ENCODE measurements at regions not wholly inside any gene's neighbourhood (a gene's known extent, or its start where the extent isn't known, plus 50 kb on each side); places are given as distances from the start of the nearest gene placed in this dataset.

- no peak for DNase-seq
- Histone ChIP-seq H3K27ac (no peak overlapping the region), H3K4me1 (peaks cover 18 to 22% of the 10 kb centered on the region in 2 donors), H3K27me3 (no peaks in the 10 kb centered on the region), H3K4me3 (no peak overlapping the region), H3K9me3 (no peaks in the 10 kb centered on the region), H3K36me3 (no peaks in the 10 kb centered on the region)
- in situ Hi-C loops (cut with MboI; ENCODE audit: low sequenced_read_pairs in 4 of 4) (no loop called here), intact Hi-C loops (cut with DNase I; ENCODE audit: low total_unique reads) (no loop called here)
- TF ChIP-seq, protein P1, sequence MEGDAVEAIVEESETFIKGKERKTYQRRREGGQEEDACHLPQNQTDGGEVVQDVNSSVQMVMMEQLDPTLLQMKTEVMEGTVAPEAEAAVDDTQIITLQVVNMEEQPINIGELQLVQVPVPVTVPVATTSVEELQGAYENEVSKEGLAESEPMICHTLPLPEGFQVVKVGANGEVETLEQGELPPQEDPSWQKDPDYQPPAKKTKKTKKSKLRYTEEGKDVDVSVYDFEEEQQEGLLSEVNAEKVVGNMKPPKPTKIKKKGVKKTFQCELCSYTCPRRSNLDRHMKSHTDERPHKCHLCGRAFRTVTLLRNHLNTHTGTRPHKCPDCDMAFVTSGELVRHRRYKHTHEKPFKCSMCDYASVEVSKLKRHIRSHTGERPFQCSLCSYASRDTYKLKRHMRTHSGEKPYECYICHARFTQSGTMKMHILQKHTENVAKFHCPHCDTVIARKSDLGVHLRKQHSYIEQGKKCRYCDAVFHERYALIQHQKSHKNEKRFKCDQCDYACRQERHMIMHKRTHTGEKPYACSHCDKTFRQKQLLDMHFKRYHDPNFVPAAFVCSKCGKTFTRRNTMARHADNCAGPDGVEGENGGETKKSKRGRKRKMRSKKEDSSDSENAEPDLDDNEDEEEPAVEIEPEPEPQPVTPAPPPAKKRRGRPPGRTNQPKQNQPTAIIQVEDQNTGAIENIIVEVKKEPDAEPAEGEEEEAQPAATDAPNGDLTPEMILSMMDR (IDR thresholded peaks at IDR 0.05 in 4 of 5, conservative IDR thresholded peaks at IDR 0.05 in 1 of 5), result no peak
- no peak for TF ChIP-seq POLR2A (IDR thresholded peaks at IDR 0.05)
- ATAC-seq, result no peak
These were observed 211.1 kb upstream of the LRFN2 start for GRCh38 chr6:40798069-40798770.

GRCh38 chr6:40796260-40797221 is 209.4 kb upstream of the LRFN2 start:
- intact Hi-C loops (cut with DNase I; ENCODE audit: low total_unique reads), result no loop called here
- DNase-seq, result no peak
- H3K4me3 ChIP-seq, result no peak overlapping the region
- H3K27me3 ChIP-seq, result no peaks in the 10 kb centered on the region
- in situ Hi-C loops (cut with MboI; ENCODE audit: low sequenced_read_pairs in 4 of 4), result no loop called here
- no peak for ATAC-seq
- H3K9me3 ChIP-seq, result no peaks in the 10 kb centered on the region
- H3K36me3 ChIP-seq, result no peaks in the 10 kb centered on the region
- H3K27ac ChIP-seq, result no peak overlapping the region
- peaks cover 12 to 16% of the 10 kb centered on the region in 2 donors for H3K4me1 ChIP-seq
- no peak for TF ChIP-seq POLR2A (IDR thresholded peaks at IDR 0.05)
- TF ChIP-seq, protein P1 (IDR thresholded peaks at IDR 0.05 in 4 of 5, conservative IDR thresholded peaks at IDR 0.05 in 1 of 5), result no peak

GRCh38 chr6:40794586-40794985 is 207.4 kb upstream of the LRFN2 start:
- DNase-seq (peak; percentile 34 to 35), ATAC-seq (peak; percentile 74 to 89)
- Histone ChIP-seq H3K4me3 (no peak overlapping the region), H3K27ac (peak overlapping the region in 1 of 4 donors; percentile 50), H3K4me1 (peaks cover 14 to 16% of the 10 kb centered on the region in 2 donors), H3K36me3 (no peaks in the 10 kb centered on the region), H3K9me3 (no peaks in the 10 kb centered on the region), H3K27me3 (no peaks in the 10 kb centered on the region)
- intact Hi-C loops (cut with DNase I; ENCODE audit: low total_unique reads), result loop anchor here (1.0 kb wide), 1 partner anchor 15 kb away; no protein-coding TSS in a partner anchor
- in situ Hi-C loops (cut with MboI; ENCODE audit: low sequenced_read_pairs in 4 of 4), result no loop called here
- no peak for TF ChIP-seq POLR2A (IDR thresholded peaks at IDR 0.05)
- TF ChIP-seq, protein P1 (IDR thresholded peaks at IDR 0.05 in 4 of 5, conservative IDR thresholded peaks at IDR 0.05 in 1 of 5), result no peak

DNA sequence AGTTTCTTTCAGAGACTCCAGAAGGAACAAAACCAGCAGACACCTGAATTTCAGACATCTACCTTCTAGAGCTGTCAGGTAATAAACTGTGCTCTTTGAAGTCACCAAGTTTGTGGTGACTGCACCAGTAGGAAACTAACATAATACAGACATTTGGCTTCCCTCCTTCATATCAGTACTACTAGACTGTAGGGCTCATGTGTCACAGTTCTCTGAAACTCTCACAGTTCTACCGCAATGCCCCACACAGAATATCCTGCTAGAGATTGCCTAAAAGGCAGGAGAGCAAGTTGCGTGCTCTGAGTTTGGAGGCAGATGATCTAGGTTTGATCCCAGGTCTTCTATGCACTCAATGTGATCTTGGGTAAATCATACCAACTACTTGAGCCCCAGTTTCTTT is 205.0 kb upstream of the LRFN2 start:
- peaks cover 12 to 16% of the 10 kb centered on the region in 2 donors for H3K4me1 ChIP-seq
- no peak for DNase-seq
- in situ Hi-C loops (cut with MboI; ENCODE audit: low sequenced_read_pairs in 4 of 4), result no loop called here
- TF ChIP-seq, protein P1 (IDR thresholded peaks at IDR 0.05 in 4 of 5, conservative IDR thresholded peaks at IDR 0.05 in 1 of 5), result no peak
- TF ChIP-seq POLR2A (IDR thresholded peaks at IDR 0.05), result no peak
- no peaks in the 10 kb centered on the region for H3K36me3 ChIP-seq
- no peak for ATAC-seq
- H3K27ac ChIP-seq, result no peak overlapping the region
- intact Hi-C loops (cut with DNase I; ENCODE audit: low total_unique reads), result no loop called here
- no peaks in the 10 kb centered on the region for H3K27me3 ChIP-seq
- no peak overlapping the region for H3K4me3 ChIP-seq
- no peaks in the 10 kb centered on the region for H3K9me3 ChIP-seq
